ENCODE measurements at regions not wholly inside any gene's neighbourhood (a gene's known extent, or its start where the extent isn't known, plus 50 kb on each side); places are given as distances from the start of the nearest gene placed in this dataset.

GRCh38 chr16:51940183-51940582 is 606.8 kb downstream of the TOX3 start:
- no peak overlapping the region for H3K9ac ChIP-seq

GRCh38 chr16:51939378-51939871 is 607.5 kb downstream of the TOX3 start:
- Histone ChIP-seq H3K4me2 (no peak overlapping the region), H4K20me1 (no peaks in the 10 kb centered on the region), H3K9me3 (no peaks in the 10 kb centered on the region), H3K4me1 (no peaks in the 10 kb centered on the region), H3K36me3 (no peaks in the 10 kb centered on the region), H3K9ac (no peak overlapping the region), H3K27me3 (no peaks in the 10 kb centered on the region), H3K27ac (no peak overlapping the region), H3K4me3 (no peak overlapping the region)
- no peak for TF ChIP-seq Cebpa-rat (IDR thresholded peaks at IDR 0.05)

More at GRCh38 chr16:51940183-51940582, 606.8 kb downstream of the TOX3 start:
- Histone ChIP-seq H3K36me3 (no peaks in the 10 kb centered on the region), H3K4me1 (no peaks in the 10 kb centered on the region), H4K20me1 (no peaks in the 10 kb centered on the region), H3K27me3 (no peaks in the 10 kb centered on the region), H3K4me3 (no peak overlapping the region), H3K4me2 (no peak overlapping the region), H3K27ac (no peak overlapping the region), H3K9me3 (no peaks in the 10 kb centered on the region)
- TF ChIP-seq Cebpa-rat (IDR thresholded peaks at IDR 0.05) = no peak

GRCh38 chr16:51938861-51939260 is 608.1 kb downstream of the TOX3 start:
- Histone ChIP-seq H3K9me3 (no peaks in the 10 kb centered on the region), H3K9ac (no peak overlapping the region), H3K4me2 (no peak overlapping the region), H3K4me3 (no peak overlapping the region), H3K36me3 (no peaks in the 10 kb centered on the region), H3K27ac (no peak overlapping the region), H3K27me3 (no peaks in the 10 kb centered on the region), H4K20me1 (no peaks in the 10 kb centered on the region), H3K4me1 (no peaks in the 10 kb centered on the region)
- TF ChIP-seq Cebpa-rat (IDR thresholded peaks at IDR 0.05) = no peak

- Histone ChIP-seq H3K27ac (no peak overlapping the region), H3K36me3 (no peaks in the 10 kb centered on the region), H3K9ac (no peak overlapping the region), H3K27me3 (no peaks in the 10 kb centered on the region), H3K9me3 (no peaks in the 10 kb centered on the region), H3K4me1 (no peaks in the 10 kb centered on the region), H3K4me2 (no peak overlapping the region), H4K20me1 (no peaks in the 10 kb centered on the region), H3K4me3 (no peak overlapping the region)
- TF ChIP-seq Cebpa-rat (IDR thresholded peaks at IDR 0.05) = no peak
Measured at GRCh38 chr16:51937771-51938170, 609.2 kb downstream of the TOX3 start.

- no peaks in the 10 kb centered on the region for H4K20me1 ChIP-seq
- no peak overlapping the region for H3K4me2 ChIP-seq
- H3K27ac ChIP-seq = no peak overlapping the region
- no peaks in the 10 kb centered on the region for H3K36me3 ChIP-seq
- TF ChIP-seq Cebpa-rat (IDR thresholded peaks at IDR 0.05) = no peak
- no peaks in the 10 kb centered on the region for H3K27me3 ChIP-seq
- no peaks in the 10 kb centered on the region for H3K4me1 ChIP-seq
- H3K4me3 ChIP-seq = no peak overlapping the region
- H3K9me3 ChIP-seq = no peaks in the 10 kb centered on the region
- H3K9ac ChIP-seq = no peak overlapping the region
Measured at GRCh38 chr16:51936846-51937245, 610.1 kb downstream of the TOX3 start.

- Histone ChIP-seq H3K4me3 (no peak overlapping the region), H3K36me3 (no peaks in the 10 kb centered on the region), H3K4me1 (no peaks in the 10 kb centered on the region), H3K9me3 (no peaks in the 10 kb centered on the region), H4K20me1 (no peaks in the 10 kb centered on the region), H3K9ac (no peak overlapping the region), H3K27ac (no peak overlapping the region), H3K27me3 (no peaks in the 10 kb centered on the region), H3K4me2 (no peak overlapping the region)
- TF ChIP-seq Cebpa-rat (IDR thresholded peaks at IDR 0.05) = no peak
Measured at GRCh38 chr16:51932317-51932716, 614.6 kb downstream of the TOX3 start.

- no peak for TF ChIP-seq Cebpa-rat (IDR thresholded peaks at IDR 0.05)
- no peak overlapping the region for H3K27ac ChIP-seq
- no peaks in the 10 kb centered on the region for H3K4me1 ChIP-seq
- no peak overlapping the region for H3K9ac ChIP-seq
- no peak overlapping the region for H3K4me2 ChIP-seq
- H3K4me3 ChIP-seq = no peak overlapping the region
- no peaks in the 10 kb centered on the region for H3K27me3 ChIP-seq
- H4K20me1 ChIP-seq = no peaks in the 10 kb centered on the region
- H3K36me3 ChIP-seq = no peaks in the 10 kb centered on the region
- H3K9me3 ChIP-seq = no peaks in the 10 kb centered on the region
Measured at GRCh38 chr16:51931653-51932052, 615.3 kb downstream of the TOX3 start.

- Histone ChIP-seq H3K9me3 (no peaks in the 10 kb centered on the region), H3K4me3 (no peak overlapping the region), H3K4me2 (no peak overlapping the region), H3K27ac (no peak overlapping the region), H4K20me1 (no peaks in the 10 kb centered on the region), H3K4me1 (no peaks in the 10 kb centered on the region), H3K27me3 (no peaks in the 10 kb centered on the region), H3K36me3 (no peaks in the 10 kb centered on the region), H3K9ac (no peak overlapping the region)
- TF ChIP-seq Cebpa-rat (IDR thresholded peaks at IDR 0.05) = no peak
Measured at GRCh38 chr16:51924744-51925143, 622.2 kb downstream of the TOX3 start.

GRCh38 chr16:51922476-51922875 is 624.5 kb downstream of the TOX3 start:
- no peak overlapping the region for H3K4me2 ChIP-seq
- H3K9ac ChIP-seq = no peak overlapping the region
- H3K9me3 ChIP-seq = no peaks in the 10 kb centered on the region
- no peak overlapping the region for H3K4me3 ChIP-seq
- no peak for TF ChIP-seq Cebpa-rat (IDR thresholded peaks at IDR 0.05)
- no peaks in the 10 kb centered on the region for H3K36me3 ChIP-seq
- no peaks in the 10 kb centered on the region for H3K27me3 ChIP-seq
- no peaks in the 10 kb centered on the region for H3K4me1 ChIP-seq
- H3K27ac ChIP-seq = no peak overlapping the region
- no peaks in the 10 kb centered on the region for H4K20me1 ChIP-seq

- H3K9me3 ChIP-seq = no peaks in the 10 kb centered on the region
- H3K4me1 ChIP-seq = no peaks in the 10 kb centered on the region
- no peak for TF ChIP-seq Cebpa-rat (IDR thresholded peaks at IDR 0.05)
- no peaks in the 10 kb centered on the region for H4K20me1 ChIP-seq
- H3K27me3 ChIP-seq = no peaks in the 10 kb centered on the region
- no peak overlapping the region for H3K27ac ChIP-seq
- H3K9ac ChIP-seq = no peak overlapping the region
- no peaks in the 10 kb centered on the region for H3K36me3 ChIP-seq
- H3K4me3 ChIP-seq = no peak overlapping the region
- H3K4me2 ChIP-seq = no peak overlapping the region
Measured at GRCh38 chr16:51919736-51920135, 627.2 kb downstream of the TOX3 start.

GRCh38 chr16:51916814-51917213 is 630.1 kb downstream of the TOX3 start:
- no peaks in the 10 kb centered on the region for H3K27me3 ChIP-seq
- TF ChIP-seq Cebpa-rat (IDR thresholded peaks at IDR 0.05) = no peak

More at GRCh38 chr16:51916814-51917213, 630.1 kb downstream of the TOX3 start:
- H3K9ac ChIP-seq = no peak overlapping the region
- H3K4me3 ChIP-seq = no peak overlapping the region
- H3K4me2 ChIP-seq = no peak overlapping the region
- no peaks in the 10 kb centered on the region for H4K20me1 ChIP-seq
- no peaks in the 10 kb centered on the region for H3K36me3 ChIP-seq
- H3K9me3 ChIP-seq = no peaks in the 10 kb centered on the region
- no peak overlapping the region for H3K27ac ChIP-seq
- H3K4me1 ChIP-seq = no peaks in the 10 kb centered on the region
